HepG2 (cell line): ENCODE measurements at regions not wholly inside any gene's neighbourhood (a gene's known extent, or its start where the extent isn't known, plus 50 kb on each side); places are given as distances from the start of the nearest gene placed in this dataset.

Source experiments
- ASH2L ChIP-seq: fragments of 300-600, 200-600 bp; sonication (generic); IDR thresholded peaks from 2 replicates; pipeline ENCODE4 v1.7.0; 2017; ENCODE audit warnings: low read depth, mild to moderate bottlenecking, moderate library complexity, mixed read lengths, low read length; ENCODE audit not compliant: insufficient read length
- ATF2 ChIP-seq: sonication (generic); formaldehyde crosslinking; IDR thresholded peaks from 2 replicates; pipeline ENCODE4 v1.4.0; 2020; ENCODE audit warnings: missing genetic modification reagents
- HOXA5 ChIP-seq: sonication (generic); formaldehyde crosslinking; IDR thresholded peaks from 2 replicates; pipeline ENCODE4 v1.4.0; 2020; ENCODE audit warnings: missing genetic modification reagents
- IKZF5 ChIP-seq: IDR thresholded peaks from 2 replicates; pipeline ENCODE4 v1.6.1; 2018; ENCODE audit warnings: missing genetic modification reagents, mild to moderate bottlenecking, missing compliant biosample characterization
- IRF9 ChIP-seq: sonication (generic); formaldehyde crosslinking; IDR thresholded peaks from 2 replicates; pipeline ENCODE4 v1.8.0; 2022; ENCODE audit warnings: missing genetic modification reagents, mild to moderate bottlenecking, borderline replicate concordance
- KDM1A ChIP-seq: IDR thresholded peaks from 2 replicates; pipeline ENCODE4 v1.6.1; 2016; ENCODE audit warnings: missing compliant biosample characterization
- MIER3 ChIP-seq: IDR thresholded peaks from 2 replicates; pipeline ENCODE4 v1.6.1; 2016; ENCODE audit warnings: missing compliant biosample characterization, borderline replicate concordance
- NFIC ChIP-seq: IDR thresholded peaks from 2 replicates; pipeline ENCODE4 v1.6.1; 2012; ENCODE audit warnings: mild to moderate bottlenecking, low read length, inconsistent platforms
- NONO ChIP-seq, 2 experiments: fragments of 450-650 bp in 1 of 2; sonication (generic) in 1 of 2; formaldehyde crosslinking in 1 of 2; IDR thresholded peaks in 1 of 2; conservative IDR thresholded peaks in 1 of 2; 2 replicates each; pipeline versions ENCODE4 v1.6.1 to v1.8.0; 2017 to 2022; ENCODE audit warnings: mild to moderate bottlenecking in 1 of 2, missing genetic modification reagents in 1 of 2, moderate library complexity in 1 of 2
- PITX1 ChIP-seq: sonication (generic); formaldehyde crosslinking; IDR thresholded peaks from 2 replicates; pipeline ENCODE4 v1.5.1; 2020; ENCODE audit warnings: mild to moderate bottlenecking, missing genetic modification reagents
- SOX6 ChIP-seq, 2 experiments: fragments of 450-650 bp in 1 of 2; sonication (generic) in 1 of 2; formaldehyde crosslinking in 1 of 2; IDR thresholded peaks; 2 replicates each; pipeline versions ENCODE4 v1.4.0 to v1.6.1; 2017 to 2020; ENCODE audit warnings: antibody characterized with exemption in 1 of 2, mild to moderate bottlenecking in 1 of 2, missing genetic modification reagents in 1 of 2
- TCF12 ChIP-seq, 2 experiments: fragments of 450-650 bp in 1 of 2; sonication (generic) in 1 of 2; formaldehyde crosslinking in 1 of 2; IDR thresholded peaks; 2 replicates each; pipeline versions ENCODE4 v1.6.1 to v1.8.0; 2017 to 2022; ENCODE audit warnings: antibody characterized with exemption in 1 of 2, mild to moderate bottlenecking in 1 of 2, missing genetic modification reagents in 1 of 2, moderate library complexity in 1 of 2
- TFE3 ChIP-seq: IDR thresholded peaks from 2 replicates; pipeline ENCODE4 v1.6.1; 2016
- ZNF362 ChIP-seq: sonication (generic); formaldehyde crosslinking; IDR thresholded peaks from 2 replicates; pipeline ENCODE4 v1.4.0; 2020; ENCODE audit warnings: missing genetic modification reagents, mild to moderate bottlenecking, borderline replicate concordance
- ZNF446 ChIP-seq: sonication (generic); formaldehyde crosslinking; IDR thresholded peaks from 2 replicates; pipeline ENCODE4 v1.5.0; 2020; ENCODE audit warnings: mild to moderate bottlenecking, missing genetic modification reagents
- ZNF503 ChIP-seq: sonication (generic); formaldehyde crosslinking; IDR thresholded peaks from 2 replicates; pipeline ENCODE4 v1.4.0; 2020; ENCODE audit warnings: missing genetic modification reagents
- ZNF558 ChIP-seq: sonication (generic); formaldehyde crosslinking; IDR thresholded peaks from 2 replicates; pipeline ENCODE4 v1.9.0; 2022; ENCODE audit warnings: mild to moderate bottlenecking, missing genetic modification reagents, borderline replicate concordance
- ZSCAN12 ChIP-seq: sonication (generic); formaldehyde crosslinking; IDR thresholded peaks from 2 replicates; pipeline ENCODE4 v1.9.0; 2021; ENCODE audit warnings: mild to moderate bottlenecking, missing genetic modification reagents
- ZSCAN29 ChIP-seq: sonication (generic); formaldehyde crosslinking; conservative IDR thresholded peaks from 2 replicates; pipeline ENCODE4 v1.4.0; 2020; ENCODE audit warnings: mild to moderate bottlenecking, missing genetic modification reagents

- TF ChIP-seq ZNF446 (no peak), TFE3 (CRISPR knock-in tag) (peak; percentile 85), NONO (IDR thresholded peaks at IDR 0.05) (no peak), NONO (CRISPR knock-in tag; conservative IDR thresholded peaks at IDR 0.05) (peak; percentile 72; the same call in 1 of the 2 replicates), SOX6 (IDR thresholded peaks at IDR 0.05) (no peak), SOX6 (CRISPR knock-in tag; IDR thresholded peaks at IDR 0.05) (peak; percentile 99), ZSCAN12 (no peak), ZNF362 (peak; percentile 99), HOXA5 (CRISPR knock-in tag) (0 out of 2 replicates have a peak, but pooled peaks have one; percentile 14), ASH2L (peak; percentile 87), MIER3 (CRISPR knock-in tag) (peak; percentile 30; the same call in 1 of the 2 replicates), ZNF558 (CRISPR knock-in tag) (no peak), IKZF5 (CRISPR knock-in tag) (peak; percentile 87), PITX1 (CRISPR knock-in tag) (peak; percentile 73), ZSCAN29 (peak; percentile 37; the same call in 1 of the 2 replicates), ZNF503 (CRISPR knock-in tag) (peak; percentile 61; the same call in 1 of the 2 replicates), ATF2 (CRISPR knock-in tag) (peak; percentile 74), TCF12 (IDR thresholded peaks at IDR 0.05) (no peak), TCF12 (CRISPR knock-in tag; IDR thresholded peaks at IDR 0.05) (0 out of 2 replicates have a peak, but pooled peaks have one; percentile 79), NFIC (peak; percentile 88), KDM1A (no peak), IRF9 (CRISPR knock-in tag) (no peak)
Measured at GRCh38 chr12:114611145-114612018, 72.6 kb downstream of the TBX3 start (continued).
